ENCODE measurements at regions not wholly inside any gene's neighbourhood (a gene's known extent, or its start where the extent isn't known, plus 50 kb on each side); places are given as distances from the start of the nearest gene placed in this dataset.

GRCh38 chr12:24759155-24759554, 189.7 kb downstream of the BCAT1 start:
- no peak for DNase-seq (ENCODE audit: low read depth in 2 of 2)

DNA sequence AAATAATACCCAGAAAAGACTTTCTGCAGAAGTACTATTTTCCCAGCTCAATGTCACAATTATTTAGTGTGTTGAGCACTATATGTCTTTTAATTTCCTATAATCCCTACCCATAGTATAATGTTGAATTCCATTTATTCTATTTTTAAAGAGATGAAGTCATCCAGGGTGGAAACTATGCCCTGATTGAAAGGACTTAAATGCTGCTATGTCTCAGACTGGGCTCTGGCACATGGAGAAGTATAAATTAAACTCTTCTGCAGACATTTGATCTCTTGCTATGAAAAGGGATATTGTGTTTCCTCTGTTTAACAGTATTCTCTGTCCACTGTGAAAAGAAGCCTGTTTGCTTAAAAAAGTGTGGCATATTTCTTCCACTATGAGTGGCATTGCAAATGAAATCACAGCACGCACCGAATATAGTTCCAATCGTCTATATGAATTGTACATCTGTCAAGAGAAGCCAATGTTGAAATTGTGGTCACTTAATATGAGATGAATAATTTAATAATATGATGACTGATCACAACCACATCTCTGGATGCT, 192.3 kb downstream of the BCAT1 start:
- DNase-seq (ENCODE audit: low read depth in 2 of 2): no peak

GRCh38 chr12:24754690-24755638, 193.9 kb downstream of the BCAT1 start:
- no peak for DNase-seq (ENCODE audit: low read depth in 2 of 2)

DNA sequence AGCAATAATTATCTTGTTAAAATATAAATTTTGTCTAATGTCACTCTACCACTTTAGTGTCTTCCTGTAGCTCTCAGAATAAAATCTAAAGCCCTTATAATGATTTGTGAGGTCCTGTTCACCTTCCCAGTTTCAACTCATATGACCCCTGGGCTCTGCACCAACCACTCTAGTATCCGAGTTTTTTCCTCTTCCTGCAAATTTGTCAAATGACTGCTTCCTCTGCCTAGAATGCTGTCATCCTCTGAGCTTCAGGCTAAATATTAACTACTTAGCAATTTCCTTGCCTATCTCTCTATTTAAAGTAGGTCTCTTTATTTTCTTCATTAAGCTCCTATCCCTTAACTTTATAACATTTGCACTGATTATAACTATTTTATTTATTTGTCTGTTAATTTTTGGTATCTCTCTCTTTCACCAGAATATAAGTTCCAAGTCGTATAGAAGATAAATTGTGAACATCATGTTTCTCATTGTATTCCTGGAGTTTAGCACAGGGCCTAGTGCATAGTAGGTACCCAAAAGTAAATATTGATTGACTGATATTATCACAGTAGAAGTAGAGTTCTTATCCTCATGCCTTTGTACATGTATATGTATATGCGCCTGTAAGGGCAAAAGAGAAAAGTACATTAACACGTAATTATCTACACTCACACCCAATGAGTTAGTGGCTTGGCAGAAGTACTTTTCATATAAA, 196.0 kb downstream of the BCAT1 start:
- DNase-seq (ENCODE audit: low read depth in 2 of 2): no peak

GRCh38 chr12:24751181-24751580, 197.7 kb downstream of the BCAT1 start:
- no peak for DNase-seq (ENCODE audit: low read depth in 2 of 2)

DNA sequence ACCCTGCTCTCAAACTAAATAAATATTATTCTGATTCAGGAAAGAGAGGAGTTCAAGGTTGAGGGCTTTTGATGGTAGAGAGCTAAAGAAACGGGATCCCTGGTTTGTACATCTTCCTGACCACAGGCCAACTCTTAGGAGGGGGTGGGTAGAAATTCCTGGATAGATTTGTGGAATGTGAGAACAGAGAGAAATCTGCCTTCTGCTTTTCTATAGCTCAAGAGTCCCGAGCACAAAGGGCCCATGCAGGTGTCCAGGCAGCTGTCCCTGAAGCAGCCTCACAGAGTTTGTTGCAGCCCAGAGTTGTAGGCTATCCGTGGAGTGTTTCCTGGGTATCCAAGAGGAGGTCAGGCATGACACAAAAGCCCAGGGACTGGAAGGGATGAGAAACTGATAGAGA, 198.6 kb downstream of the BCAT1 start:
- DNase-seq (ENCODE audit: low read depth in 2 of 2): no peak

DNA sequence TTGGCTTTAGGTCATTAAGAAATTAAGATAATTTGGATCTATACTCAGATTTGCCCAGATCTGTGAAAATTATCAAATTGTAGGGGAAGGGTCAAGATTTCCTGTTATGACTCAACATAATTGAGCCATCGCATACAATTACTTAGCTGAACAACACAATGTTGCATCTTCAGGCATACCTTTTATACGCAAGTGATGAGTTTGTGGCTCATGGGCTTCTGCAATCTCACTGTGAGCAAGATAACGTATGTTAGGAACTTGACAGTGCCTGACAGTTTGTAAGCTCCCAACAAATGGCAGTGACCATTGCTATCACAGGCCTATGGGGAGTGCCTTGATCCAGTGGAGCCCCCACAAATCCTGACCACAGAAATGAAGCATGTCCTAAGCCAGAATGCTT, 199.7 kb downstream of the BCAT1 start:
- no peak for DNase-seq (ENCODE audit: low read depth in 2 of 2)

DNA sequence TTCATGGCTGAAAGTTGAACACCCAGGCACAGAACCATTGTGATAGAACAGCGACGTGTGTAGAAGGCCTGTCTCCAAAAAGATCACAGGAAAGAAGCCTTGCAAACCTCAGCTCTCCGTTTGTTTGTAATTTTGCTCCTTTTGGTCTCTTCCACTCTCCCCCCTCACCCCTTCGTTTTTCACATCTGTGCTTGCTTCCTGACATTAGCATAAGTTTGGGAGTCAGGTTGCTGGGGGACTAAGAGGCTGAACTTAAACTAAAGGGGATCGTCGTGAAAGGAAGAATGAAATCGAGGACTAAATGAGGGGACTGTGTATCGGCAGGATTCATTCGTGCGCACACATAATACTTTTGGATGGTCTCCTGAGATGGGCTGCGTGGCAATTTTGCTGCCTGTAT, 200.6 kb downstream of the BCAT1 start:
- DNase-seq (ENCODE audit: low read depth in 2 of 2): no peak

DNA sequence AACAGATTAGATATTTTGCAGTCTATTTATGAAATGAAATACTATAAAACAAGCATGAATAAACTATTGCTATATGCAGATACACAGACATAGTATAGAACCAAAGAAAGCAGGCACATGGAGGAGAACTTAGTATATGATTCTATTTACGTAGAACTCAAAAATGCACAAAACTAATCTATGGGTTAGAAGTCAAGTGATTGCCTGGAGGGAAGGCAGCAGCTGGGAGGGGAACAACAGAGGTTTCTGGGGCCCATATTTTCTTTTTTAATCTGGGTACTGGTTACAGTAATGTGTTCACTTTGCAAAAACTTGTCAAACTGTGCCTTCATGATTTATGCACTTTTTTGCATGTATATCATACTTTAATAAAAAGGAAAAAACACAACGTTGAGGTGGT, 202.0 kb downstream of the BCAT1 start:
- no peak for DNase-seq (ENCODE audit: low read depth in 2 of 2)

DNA sequence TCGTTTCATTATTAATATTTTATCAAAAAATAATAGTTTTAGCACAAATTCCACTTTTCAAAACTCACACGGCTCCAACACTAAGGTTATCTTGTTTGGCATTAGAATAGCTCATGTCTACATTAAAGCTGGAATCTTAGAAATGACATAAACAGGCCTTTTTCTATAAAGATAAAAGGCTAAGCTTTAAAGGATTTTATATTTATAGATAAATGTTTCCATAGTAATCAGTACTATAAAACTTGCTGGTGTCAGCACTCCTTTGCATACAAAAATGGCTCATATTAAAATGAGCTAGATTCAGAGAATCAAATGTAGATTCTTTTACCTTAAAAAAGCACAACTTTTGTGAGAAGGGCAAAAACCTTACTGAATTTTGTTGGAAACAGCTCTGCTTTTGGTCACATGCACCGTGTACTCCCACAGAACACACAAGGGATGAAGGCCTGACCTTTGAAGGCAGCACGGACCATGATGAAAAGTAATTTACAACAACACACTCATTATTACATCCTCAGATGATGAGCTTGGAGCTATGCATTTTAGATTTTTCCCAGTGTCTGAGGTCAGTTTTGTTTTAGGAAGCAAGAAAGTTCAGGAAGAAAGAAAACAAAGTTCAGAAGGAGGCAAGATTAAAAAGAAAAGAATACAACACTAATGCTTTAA, 202.8 kb downstream of the BCAT1 start:
- no peak for DNase-seq (ENCODE audit: low read depth in 2 of 2)

GRCh38 chr12:24743941-24744793, 204.7 kb downstream of the BCAT1 start:
- DNase-seq (ENCODE audit: low read depth in 2 of 2): no peak

- DNase-seq (ENCODE audit: low read depth in 2 of 2): no peak
Observed at GRCh38 chr12:24742378-24742777, 206.5 kb downstream of the BCAT1 start.

GRCh38 chr12:24741216-24741615, 207.7 kb downstream of the BCAT1 start:
- DNase-seq (ENCODE audit: low read depth in 2 of 2): no peak

DNA sequence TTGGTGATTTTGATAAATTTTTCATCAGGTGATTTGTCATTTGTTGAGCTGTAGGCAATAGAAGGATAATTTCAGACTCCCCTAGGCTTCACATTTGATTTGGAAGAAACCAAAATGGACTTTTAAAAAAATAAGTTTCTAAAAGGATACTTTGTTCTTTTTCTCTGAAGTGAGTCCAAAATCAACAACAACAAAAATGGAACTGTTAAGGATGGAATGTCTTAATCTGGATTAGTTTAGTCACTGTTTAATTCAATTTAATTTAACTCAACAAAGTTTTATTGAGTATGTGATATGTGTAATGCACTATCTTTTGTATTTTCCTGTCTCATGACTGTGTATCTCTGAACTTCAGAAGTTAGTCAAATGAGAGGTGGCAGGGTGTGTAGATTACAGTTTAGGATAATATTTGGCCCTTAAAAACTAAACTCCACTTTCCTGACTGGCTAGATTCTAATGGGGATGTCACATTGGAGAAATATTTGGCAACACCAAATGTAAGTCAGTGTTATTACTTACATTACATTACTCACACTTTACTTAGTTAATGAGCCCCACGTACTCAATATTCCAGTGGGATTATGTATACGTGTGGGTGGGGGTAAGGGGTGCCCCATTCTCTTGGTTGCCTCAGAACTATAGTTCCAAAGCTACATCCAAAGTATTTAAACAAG, 209.7 kb downstream of the BCAT1 start:
- DNase-seq (ENCODE audit: low read depth in 2 of 2): no peak

GRCh38 chr12:24738441-24738840, 210.5 kb downstream of the BCAT1 start:
- no peak for DNase-seq (ENCODE audit: low read depth in 2 of 2)

DNA sequence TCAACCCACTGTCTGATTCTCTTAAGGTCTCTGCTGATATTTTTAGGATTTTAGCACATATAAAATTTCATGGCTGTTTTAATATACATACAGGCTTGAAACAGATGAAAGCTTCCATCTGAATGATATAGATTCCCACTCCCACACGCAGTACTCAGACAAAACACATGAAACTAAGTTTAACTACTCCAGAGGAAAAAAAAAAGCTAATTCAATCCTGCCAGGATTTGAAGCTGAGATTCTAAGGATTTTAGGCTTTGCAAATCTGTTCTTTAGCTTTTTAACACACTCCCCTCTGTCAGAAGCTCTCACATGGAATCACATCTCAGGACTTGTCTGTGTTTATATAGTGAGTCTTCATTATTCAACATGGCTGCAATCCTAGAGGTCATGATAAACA, 217.3 kb downstream of the BCAT1 start:
- no peak for DNase-seq (ENCODE audit: low read depth in 2 of 2)

DNA sequence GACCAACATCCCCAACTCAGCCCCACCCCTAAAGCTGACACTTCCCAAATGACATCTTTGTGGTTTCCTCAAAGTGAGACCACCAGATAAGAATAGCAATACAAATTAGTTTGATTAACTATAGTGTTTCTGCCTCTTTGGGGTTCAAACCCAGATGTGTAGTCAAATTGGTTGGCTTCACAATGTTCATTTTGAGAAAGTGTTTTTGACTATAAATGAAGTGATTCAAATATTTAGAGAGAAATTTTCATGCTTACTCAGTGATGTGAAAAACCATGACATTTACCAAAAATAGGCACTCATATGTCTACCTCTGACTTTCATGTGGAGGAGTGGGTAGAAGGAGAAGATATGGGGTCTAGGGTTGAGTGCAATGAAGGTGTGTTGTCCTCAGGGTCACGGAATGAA, 218.4 kb downstream of the BCAT1 start:
- DNase-seq (ENCODE audit: low read depth in 2 of 2): peak in 1 of 2 donors; percentile 13

DNA sequence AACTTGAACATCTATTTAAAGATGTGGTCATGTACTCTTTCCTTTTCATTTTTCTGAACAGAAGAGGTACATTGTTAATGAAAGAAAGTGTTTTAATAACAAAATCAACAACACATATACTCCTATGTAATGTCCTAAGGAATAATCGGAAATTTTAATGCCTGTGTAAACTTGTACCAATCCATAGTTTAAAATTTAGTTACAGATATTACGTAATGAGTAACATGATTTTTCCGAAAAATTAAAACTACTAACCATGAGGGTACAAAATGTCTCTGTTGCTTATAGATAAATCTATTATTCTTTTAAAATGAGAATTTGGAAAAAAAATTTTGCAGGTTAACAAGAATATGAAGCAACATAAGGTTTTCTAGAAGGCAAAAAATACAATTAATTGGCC, 220.1 kb downstream of the BCAT1 start:
- DNase-seq (ENCODE audit: low read depth in 2 of 2): no peak

GRCh38 chr12:24728366-24728765, 220.5 kb downstream of the BCAT1 start:
- DNase-seq (ENCODE audit: low read depth in 2 of 2): no peak

GRCh38 chr12:24725616-24726015, 223.3 kb downstream of the BCAT1 start:
- no peak for DNase-seq (ENCODE audit: low read depth in 2 of 2)

DNA sequence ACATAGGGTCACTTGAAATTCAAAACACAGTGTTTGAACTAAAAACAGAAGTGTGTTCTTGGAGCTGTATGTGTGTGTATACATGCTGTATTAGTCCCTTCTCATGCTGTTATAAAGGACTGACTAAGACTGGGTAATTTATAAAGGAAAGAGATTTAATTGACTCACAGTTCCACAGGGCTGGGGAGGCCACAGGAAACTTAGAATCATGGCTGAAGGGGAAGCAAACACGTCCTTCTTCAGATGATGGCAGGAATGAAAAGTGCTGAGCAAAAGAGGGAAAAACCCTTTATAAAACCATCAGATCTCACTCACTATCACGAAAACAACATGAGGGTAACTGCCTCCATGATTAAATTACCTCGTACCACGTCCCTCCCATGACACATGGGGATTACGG, 224.1 kb downstream of the BCAT1 start:
- peak; percentile 9 to 15 for DNase-seq (ENCODE audit: low read depth in 2 of 2)

Data from stimulated activated CD8-positive, alpha-beta memory T cell treated with anti-CD3 and anti-CD28 coated beads, Interleukin-15, amount 100 ng/mL, for 48 hours (primary cell).